Activated CD8-positive, alpha-beta T cell treated with anti-CD3 and anti-CD28 coated beads for 36 hours (primary cell): ENCODE measurements at regions not wholly inside any gene's neighbourhood (a gene's known extent, or its start where the extent isn't known, plus 50 kb on each side); places are given as distances from the start of the nearest gene placed in this dataset.

Experiments used
- ATAC-seq: fragments of 200-7000 bp; cut with Tn5 transposase; one replicate; pipeline ENCODE4 v1.10.0; 2021; ENCODE audit warnings: mild to moderate bottlenecking, moderate library complexity
- CTCF ChIA-PET: fragments of 350-600 bp; sonication (Branson Sonifier 250); formaldehyde crosslinking; loops from one replicate; lab custom pipeline; 2021; ENCODE audit warnings: antibody characterized with exemption; lab: Charles Lee
- POLR2A ChIA-PET: fragments of 350-600 bp; sonication (Branson Sonifier 250); formaldehyde crosslinking; loops from one replicate; lab custom pipeline; 2021; ENCODE audit warnings: antibody characterized with exemption; lab: Charles Lee
- DNase-seq: peaks from one replicate; pipeline ENCODE4 v3.0.0-alpha.2; 2020
- H3K27ac Mint-ChIP-seq: one replicate; pipeline ENCODE4 v1.8.0; 2021; ENCODE audit warnings: mild to moderate bottlenecking, mixed read lengths
- H3K27me3 Mint-ChIP-seq: one replicate; pipeline ENCODE4 v1.8.0; 2021; ENCODE audit warnings: mixed read lengths
- H3K36me3 Mint-ChIP-seq: one replicate; pipeline ENCODE4 v1.8.0; 2021; ENCODE audit warnings: low read depth, mixed read lengths
- H3K4me1 Mint-ChIP-seq: one replicate; pipeline ENCODE4 v1.8.0; 2021; ENCODE audit warnings: low read depth, mixed read lengths
- H3K4me3 Mint-ChIP-seq: one replicate; pipeline ENCODE4 v1.8.0; 2021; ENCODE audit warnings: mild to moderate bottlenecking, moderate library complexity, mixed read lengths
- H3K9me3 Mint-ChIP-seq: one replicate; pipeline ENCODE4 v1.8.0; 2021; ENCODE audit warnings: mixed read lengths
- CTCF ChIP-seq: fragments of 200-600 bp; IDR thresholded peaks from one replicate; pipeline ENCODE4 v1.8.0; 2022; ENCODE audit warnings: antibody characterized with exemption, mild to moderate bottlenecking
- intact Hi-C: fragments of 100-400 bp; cut with micrococcal nuclease; formaldehyde crosslinking; loops from one replicate; pipeline ENCODE4 v1.10.0; 2022

GRCh38 chr22:48885919-48886305 lies 941.8 kb downstream of the BRD1 start:
- no peak for DNase-seq
- POLR2A ChIA-PET, result no interaction called here
- CTCF ChIA-PET, result no interaction called here
- no peak for ATAC-seq
- TF ChIP-seq CTCF, result no peak
- intact Hi-C loops, result no loop called here
- Mint-ChIP-seq H3K4me1 (no peaks in the 10 kb centered on the region), H3K4me3 (no peak overlapping the region), H3K27me3 (no peaks in the 10 kb centered on the region), H3K27ac (no peak overlapping the region), H3K36me3 (no peaks in the 10 kb centered on the region), H3K9me3 (no peaks in the 10 kb centered on the region)

- H3K27me3 Mint-ChIP-seq, result no peaks in the 10 kb centered on the region
- no peak for TF ChIP-seq CTCF
- ChIA-PET POLR2A (no interaction called here), CTCF (no interaction called here)
- H3K4me3 Mint-ChIP-seq, result no peak overlapping the region
- no peak overlapping the region for H3K27ac Mint-ChIP-seq
- no peaks in the 10 kb centered on the region for H3K36me3 Mint-ChIP-seq
- intact Hi-C loops, result no loop called here
- H3K4me1 Mint-ChIP-seq, result no peaks in the 10 kb centered on the region
- H3K9me3 Mint-ChIP-seq, result no peaks in the 10 kb centered on the region
- DNase-seq, result no peak
- no peak for ATAC-seq
Observed at GRCh38 chr22:48885271-48885918, 942.3 kb downstream of the BRD1 start.

- TF ChIP-seq CTCF, result no peak
- H3K27me3 Mint-ChIP-seq, result peaks cover 1% of the 10 kb centered on the region
- POLR2A ChIA-PET, result no interaction called here
- no peaks in the 10 kb centered on the region for H3K36me3 Mint-ChIP-seq
- intact Hi-C loops, result no loop called here
- H3K4me1 Mint-ChIP-seq, result no peaks in the 10 kb centered on the region
- no peaks in the 10 kb centered on the region for H3K9me3 Mint-ChIP-seq
- CTCF ChIA-PET, result no interaction called here
- no peak for ATAC-seq
- no peak overlapping the region for H3K4me3 Mint-ChIP-seq
- H3K27ac Mint-ChIP-seq, result no peak overlapping the region
- no peak for DNase-seq
Observed at GRCh38 chr22:48884786-48885185, 942.9 kb downstream of the BRD1 start.

- ATAC-seq, result no peak
- TF ChIP-seq CTCF, result no peak
- CTCF ChIA-PET, result no interaction called here
- Mint-ChIP-seq H3K4me1 (no peaks in the 10 kb centered on the region), H3K36me3 (no peaks in the 10 kb centered on the region), H3K9me3 (no peaks in the 10 kb centered on the region), H3K27me3 (peaks cover 1% of the 10 kb centered on the region), H3K4me3 (no peak overlapping the region), H3K27ac (no peak overlapping the region)
- no peak for DNase-seq
- intact Hi-C loops, result no loop called here
- POLR2A ChIA-PET, result no interaction called here
Observed at GRCh38 chr22:48884324-48884723, 943.3 kb downstream of the BRD1 start.

GRCh38 chr22:48883211-48883960 lies 944.3 kb downstream of the BRD1 start:
- Mint-ChIP-seq H3K36me3 (no peaks in the 10 kb centered on the region), H3K4me1 (no peaks in the 10 kb centered on the region), H3K27ac (no peak overlapping the region), H3K9me3 (no peaks in the 10 kb centered on the region), H3K4me3 (no peak overlapping the region), H3K27me3 (peaks cover 1% of the 10 kb centered on the region)
- ChIA-PET CTCF (no interaction called here), POLR2A (no interaction called here)
- intact Hi-C loops, result no loop called here
- TF ChIP-seq CTCF, result no peak
- no peak for DNase-seq
- ATAC-seq, result no peak
